ENCODE measurements at regions not wholly inside any gene's neighbourhood (a gene's known extent, or its start where the extent isn't known, plus 50 kb on each side); places are given as distances from the start of the nearest gene placed in this dataset.

DNA sequence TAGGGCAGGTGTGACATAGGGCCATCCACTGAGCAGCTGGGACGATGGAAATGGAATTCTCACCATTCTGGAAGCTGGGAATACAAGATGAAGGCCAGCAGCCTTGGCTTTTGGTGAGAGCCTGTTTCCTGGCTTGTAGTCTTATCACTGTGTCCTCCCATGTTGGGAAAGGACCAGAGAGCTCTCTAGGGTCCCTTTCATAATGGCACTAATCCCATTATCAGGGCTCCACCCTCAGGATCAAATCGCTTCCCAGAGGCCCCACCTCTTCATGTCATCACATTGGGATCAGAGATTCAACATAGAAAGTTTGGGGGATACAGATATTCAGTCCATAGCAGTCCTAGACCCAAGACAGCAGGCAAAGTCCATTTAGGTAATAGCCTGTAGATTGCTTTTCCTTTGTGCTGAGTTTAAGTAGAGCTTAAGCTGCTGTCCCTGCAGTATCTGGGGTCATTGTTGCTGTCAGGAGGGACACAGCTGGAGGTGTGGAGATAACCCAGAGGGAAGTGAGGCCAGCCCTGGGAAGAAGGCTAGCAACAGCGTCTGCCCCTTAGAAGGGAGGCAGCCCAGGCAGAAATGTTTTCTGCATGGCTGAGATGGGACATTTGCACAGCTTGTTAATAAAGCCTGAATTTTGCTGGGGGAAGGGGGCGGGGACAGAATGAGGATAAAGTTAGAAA lies 136.5 kb upstream of the GPR12 start:
- H3K27ac ChIP-seq (ENCODE audit: low read depth, low read length, poor library complexity, severe bottlenecking): no peak overlapping the region
- peaks cover 2% of the 10 kb centered on the region for H3K27me3 ChIP-seq (replicated peaks; ENCODE audit: insufficient read depth, low read depth, low read length, poor library complexity)
- DNase-seq (ENCODE audit: low spot score): peak; percentile 11
- CTCF ChIA-PET: no interaction called here
- H3K4me3 ChIP-seq (ENCODE audit: low read depth, low read length, poor library complexity, severe bottlenecking): no peak overlapping the region
- H3K9me3 ChIP-seq (ENCODE audit: low read depth, low read length, poor library complexity, severe bottlenecking): no peaks in the 10 kb centered on the region
- BruUV-seq (replicated peaks): no TSS peak
- TF ChIP-seq, protein P1, sequence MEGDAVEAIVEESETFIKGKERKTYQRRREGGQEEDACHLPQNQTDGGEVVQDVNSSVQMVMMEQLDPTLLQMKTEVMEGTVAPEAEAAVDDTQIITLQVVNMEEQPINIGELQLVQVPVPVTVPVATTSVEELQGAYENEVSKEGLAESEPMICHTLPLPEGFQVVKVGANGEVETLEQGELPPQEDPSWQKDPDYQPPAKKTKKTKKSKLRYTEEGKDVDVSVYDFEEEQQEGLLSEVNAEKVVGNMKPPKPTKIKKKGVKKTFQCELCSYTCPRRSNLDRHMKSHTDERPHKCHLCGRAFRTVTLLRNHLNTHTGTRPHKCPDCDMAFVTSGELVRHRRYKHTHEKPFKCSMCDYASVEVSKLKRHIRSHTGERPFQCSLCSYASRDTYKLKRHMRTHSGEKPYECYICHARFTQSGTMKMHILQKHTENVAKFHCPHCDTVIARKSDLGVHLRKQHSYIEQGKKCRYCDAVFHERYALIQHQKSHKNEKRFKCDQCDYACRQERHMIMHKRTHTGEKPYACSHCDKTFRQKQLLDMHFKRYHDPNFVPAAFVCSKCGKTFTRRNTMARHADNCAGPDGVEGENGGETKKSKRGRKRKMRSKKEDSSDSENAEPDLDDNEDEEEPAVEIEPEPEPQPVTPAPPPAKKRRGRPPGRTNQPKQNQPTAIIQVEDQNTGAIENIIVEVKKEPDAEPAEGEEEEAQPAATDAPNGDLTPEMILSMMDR (conservative IDR thresholded peaks at IDR 0.05; ENCODE audit: low read depth, low read length): no peak
- no peak for TF ChIP-seq EZH2 (IDR thresholded peaks at IDR 0.05; ENCODE audit: borderline replicate concordance, low read depth, low read length, poor library complexity, severe bottlenecking)
- intact Hi-C loops (cut with micrococcal nuclease; ENCODE audit: unreplicated experiment): no loop called here
- H3K4me1 ChIP-seq (ENCODE audit: insufficient read depth, low read length, poor library complexity, severe bottlenecking): no peaks in the 10 kb centered on the region
- no peaks in the 10 kb centered on the region for H3K36me3 ChIP-seq (ENCODE audit: insufficient read depth, low read length, poor library complexity, severe bottlenecking)
- POLR2A ChIA-PET (ENCODE audit: low non-redundant PET): interaction anchor here (0.7 kb wide), 1 partner anchor 817 kb away, joined by 5 read pairs; no protein-coding TSS in a partner anchor

DNA sequence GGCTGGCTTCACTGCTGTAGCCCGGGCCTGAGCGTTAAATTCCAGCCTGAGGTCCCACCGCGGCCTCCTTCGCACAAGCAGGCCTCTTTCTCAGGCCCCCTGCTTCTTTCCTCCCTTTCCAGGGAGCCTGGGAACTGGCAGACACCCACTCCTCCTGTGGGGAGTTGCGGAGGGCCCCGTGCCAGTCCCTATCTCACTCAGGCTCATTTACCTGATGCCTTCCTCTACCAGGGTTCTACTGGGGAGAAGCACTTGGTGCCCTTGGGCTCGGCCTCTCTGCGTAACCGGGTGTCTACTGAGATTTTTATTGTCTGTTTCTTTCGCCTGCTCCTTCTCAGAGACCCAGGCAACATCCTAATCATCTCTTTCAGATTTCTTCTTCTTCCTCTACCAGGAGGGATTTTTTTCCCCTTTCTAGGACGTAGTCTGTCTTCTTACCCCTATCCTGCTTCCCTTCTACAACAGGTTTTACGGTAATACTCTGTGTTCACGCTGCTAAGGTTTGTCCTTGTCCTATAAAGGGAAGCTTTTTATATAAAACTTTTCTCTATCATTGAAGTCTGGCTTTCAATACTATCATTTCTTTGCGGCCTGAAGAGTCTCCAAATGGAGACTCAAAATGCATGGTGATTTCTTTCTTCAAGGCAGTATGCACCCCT lies 135.4 kb upstream of the GPR12 start:
- no peak overlapping the region for H3K27ac ChIP-seq (ENCODE audit: low read depth, low read length, poor library complexity, severe bottlenecking)
- no TSS peak for BruUV-seq (replicated peaks)
- H3K36me3 ChIP-seq (ENCODE audit: insufficient read depth, low read length, poor library complexity, severe bottlenecking): no peaks in the 10 kb centered on the region
- H3K4me1 ChIP-seq (ENCODE audit: insufficient read depth, low read length, poor library complexity, severe bottlenecking): no peaks in the 10 kb centered on the region
- TF ChIP-seq EZH2 (IDR thresholded peaks at IDR 0.05; ENCODE audit: borderline replicate concordance, low read depth, low read length, poor library complexity, severe bottlenecking): no peak
- TF ChIP-seq, protein P1 (conservative IDR thresholded peaks at IDR 0.05; ENCODE audit: low read depth, low read length): no peak
- H3K9me3 ChIP-seq (ENCODE audit: low read depth, low read length, poor library complexity, severe bottlenecking): no peaks in the 10 kb centered on the region
- CTCF ChIA-PET: no interaction called here
- intact Hi-C loops (cut with micrococcal nuclease; ENCODE audit: unreplicated experiment): no loop called here
- H3K27me3 ChIP-seq (replicated peaks; ENCODE audit: insufficient read depth, low read depth, low read length, poor library complexity): peaks cover 2% of the 10 kb centered on the region
- H3K4me3 ChIP-seq (ENCODE audit: low read depth, low read length, poor library complexity, severe bottlenecking): no peak overlapping the region
- POLR2A ChIA-PET (ENCODE audit: low non-redundant PET): no interaction called here
- no peak for DNase-seq (ENCODE audit: low spot score)

DNA sequence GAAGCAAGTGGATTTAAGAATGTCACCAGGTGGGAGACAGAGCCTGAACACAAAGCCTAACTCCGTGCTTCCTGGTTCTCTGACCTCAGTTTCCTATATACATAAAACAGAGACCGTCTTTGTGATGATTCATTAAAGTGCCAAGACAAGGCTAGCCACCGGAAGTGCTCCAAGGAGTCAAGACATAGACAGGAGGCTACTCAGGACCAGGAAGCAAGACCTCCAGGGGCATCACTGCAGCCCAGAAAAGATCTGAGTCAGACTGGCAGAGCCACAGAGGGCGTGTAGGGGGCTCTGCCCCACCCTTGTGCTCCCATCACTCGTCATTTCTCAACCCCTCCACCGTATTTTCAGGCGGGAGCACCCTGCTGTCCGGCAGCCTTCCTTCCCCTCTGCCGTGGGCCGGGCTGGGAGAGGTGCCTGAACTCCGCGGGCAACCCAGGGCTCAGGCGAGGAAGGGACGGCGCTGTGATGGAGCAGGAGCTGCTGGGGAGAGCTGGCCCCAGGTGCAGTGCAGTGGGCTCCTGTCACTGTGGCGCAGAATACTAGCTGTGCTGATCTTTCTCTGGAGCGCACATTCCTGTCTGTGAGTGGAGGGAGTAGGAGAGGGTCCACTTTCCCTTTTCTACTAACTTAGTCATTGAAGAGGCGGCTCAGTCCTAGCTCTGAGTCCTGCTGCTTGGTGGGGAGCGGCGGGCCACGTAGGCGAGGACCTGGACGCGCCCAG lies 134.7 kb upstream of the GPR12 start:
- no peaks in the 10 kb centered on the region for H3K9me3 ChIP-seq (ENCODE audit: low read depth, low read length, poor library complexity, severe bottlenecking)
- H3K4me1 ChIP-seq (ENCODE audit: insufficient read depth, low read length, poor library complexity, severe bottlenecking): no peaks in the 10 kb centered on the region
- CTCF ChIA-PET: no interaction called here
- no peak for TF ChIP-seq EZH2 (IDR thresholded peaks at IDR 0.05; ENCODE audit: borderline replicate concordance, low read depth, low read length, poor library complexity, severe bottlenecking)
- TF ChIP-seq, protein P1 (conservative IDR thresholded peaks at IDR 0.05; ENCODE audit: low read depth, low read length): no peak
- DNase-seq (ENCODE audit: low spot score): no peak
- H3K27me3 ChIP-seq (replicated peaks; ENCODE audit: insufficient read depth, low read depth, low read length, poor library complexity): peaks cover 2% of the 10 kb centered on the region
- POLR2A ChIA-PET (ENCODE audit: low non-redundant PET): no interaction called here
- no peaks in the 10 kb centered on the region for H3K36me3 ChIP-seq (ENCODE audit: insufficient read depth, low read length, poor library complexity, severe bottlenecking)
- intact Hi-C loops (cut with micrococcal nuclease; ENCODE audit: unreplicated experiment): no loop called here
- BruUV-seq (replicated peaks): no TSS peak
- no peak overlapping the region for H3K27ac ChIP-seq (ENCODE audit: low read depth, low read length, poor library complexity, severe bottlenecking)
- H3K4me3 ChIP-seq (ENCODE audit: low read depth, low read length, poor library complexity, severe bottlenecking): no peak overlapping the region
